ENCODE measurements at regions not wholly inside any gene's neighbourhood (a gene's known extent, or its start where the extent isn't known, plus 50 kb on each side); places are given as distances from the start of the nearest gene placed in this dataset.

- no peak for TF ChIP-seq JUN (IDR thresholded peaks at IDR 0.05; ENCODE audit: low read depth, low read length)
- TF ChIP-seq MAX (IDR thresholded peaks at IDR 0.05), result no peak
- TF ChIP-seq SUZ12 (IDR thresholded peaks at IDR 0.05; ENCODE audit: low read length), result no peak
- TF ChIP-seq PHF8 (conservative IDR thresholded peaks at IDR 0.05; ENCODE audit: low read depth, low read length), result no peak
- no peak for TF ChIP-seq TCF12 (IDR thresholded peaks at IDR 0.05; ENCODE audit: low read depth, low read length)
- no peak for TF ChIP-seq GABPA (IDR thresholded peaks at IDR 0.05; ENCODE audit: borderline replicate concordance, insufficient read depth, low read length)
- no peak for TF ChIP-seq EGR1 (IDR thresholded peaks at IDR 0.05; ENCODE audit: borderline replicate concordance, low read depth, low read length)
Measured at GRCh38 chr5:3155046-3155445, 403.6 kb upstream of the IRX2 start (continued).
